ENCODE measurements at regions not wholly inside any gene's neighbourhood (a gene's known extent, or its start where the extent isn't known, plus 50 kb on each side); places are given as distances from the start of the nearest gene placed in this dataset.
"Not testable (repeated sequence)": the region's sequence is repeated elsewhere in the genome, so short reads cannot be mapped to it uniquely, and the experiment has no call there.

DNA sequence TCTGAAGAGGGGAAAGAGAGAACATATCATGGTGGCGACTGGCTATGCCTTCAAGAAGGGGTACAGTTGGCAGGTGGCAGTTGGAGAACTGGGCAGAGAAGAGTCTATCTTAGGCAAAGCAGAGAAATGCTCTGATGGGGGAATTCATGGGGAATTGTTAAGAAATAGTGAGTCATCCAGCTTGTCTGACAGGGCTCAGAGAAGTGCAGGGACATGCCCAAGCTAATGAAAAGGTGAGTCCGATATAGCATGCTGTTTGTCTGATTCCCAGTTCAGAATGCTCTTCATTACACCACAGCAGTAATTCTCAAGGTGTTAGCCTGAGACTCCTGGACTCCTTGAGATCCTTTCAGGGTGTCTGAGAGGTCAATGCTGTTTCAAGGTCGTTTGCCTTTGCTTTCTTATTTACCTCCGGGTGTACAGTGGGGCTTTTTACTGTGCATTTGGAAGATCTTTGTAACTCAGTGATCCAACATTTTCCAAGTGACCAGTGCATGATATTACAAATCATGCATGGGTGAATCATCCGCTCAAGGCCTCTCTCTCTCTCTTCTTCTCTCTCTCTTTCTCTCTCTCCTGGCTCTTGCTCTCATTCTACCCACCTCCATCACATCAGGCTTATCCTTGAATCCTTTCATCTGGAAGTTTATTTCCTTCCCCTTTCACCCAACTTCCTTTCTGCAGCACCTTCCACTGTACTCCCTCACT, 51.5 kb upstream of the PAX8 start:
- H3K36me3 ChIP-seq (ENCODE audit: control insufficient read depth in 2 of 2, insufficient read depth in 1 of 2, low read length in 2 of 2); H3K9me3 ChIP-seq (ENCODE audit: control insufficient read depth, insufficient read depth, low read depth, low read length); H3K27ac ChIP-seq (ENCODE audit: extremely low read depth, low read depth, low read length); H3K4me3 ChIP-seq (ENCODE audit: low read depth, low read length); POLR2A ChIA-PET; H3K4me1 ChIP-seq (ENCODE audit: control insufficient read depth, insufficient read depth, low read length); CTCF ChIA-PET: not testable (repeated sequence)
- 0 out of 2 replicates have a peak, but pooled peaks have one; percentile 37 for TF ChIP-seq ZNF596 (tag by site-specific recombination; IDR thresholded peaks at IDR 0.05)

DNA sequence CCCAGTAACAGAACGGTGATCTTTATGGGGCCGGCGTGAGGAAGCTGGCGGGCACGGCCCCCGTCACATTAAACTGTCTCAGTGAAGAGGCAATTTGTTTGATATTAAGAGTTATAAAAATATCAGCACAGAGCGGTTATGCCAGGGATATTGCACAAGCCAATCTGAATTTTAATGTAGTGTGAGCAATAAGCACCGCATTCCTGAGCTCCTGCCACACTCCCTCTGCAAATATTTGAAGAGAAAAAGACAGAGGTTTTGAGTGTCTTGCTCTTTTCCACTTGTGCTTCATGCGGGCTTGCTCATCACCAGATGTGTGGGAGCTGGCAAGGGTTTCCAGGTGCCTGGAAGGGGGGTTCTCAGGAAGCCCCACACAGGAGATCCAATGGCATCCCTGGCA, 50.3 kb upstream of the PAX8 start:
- POLR2A ChIA-PET; CTCF ChIA-PET; H3K36me3 ChIP-seq (ENCODE audit: control insufficient read depth in 2 of 2, insufficient read depth in 1 of 2, low read length in 2 of 2); H3K27ac ChIP-seq (ENCODE audit: extremely low read depth, low read depth, low read length); H3K9me3 ChIP-seq (ENCODE audit: control insufficient read depth, insufficient read depth, low read depth, low read length); H3K4me1 ChIP-seq (ENCODE audit: control insufficient read depth, insufficient read depth, low read length); H3K4me3 ChIP-seq (ENCODE audit: low read depth, low read length): not testable (repeated sequence)

DNA sequence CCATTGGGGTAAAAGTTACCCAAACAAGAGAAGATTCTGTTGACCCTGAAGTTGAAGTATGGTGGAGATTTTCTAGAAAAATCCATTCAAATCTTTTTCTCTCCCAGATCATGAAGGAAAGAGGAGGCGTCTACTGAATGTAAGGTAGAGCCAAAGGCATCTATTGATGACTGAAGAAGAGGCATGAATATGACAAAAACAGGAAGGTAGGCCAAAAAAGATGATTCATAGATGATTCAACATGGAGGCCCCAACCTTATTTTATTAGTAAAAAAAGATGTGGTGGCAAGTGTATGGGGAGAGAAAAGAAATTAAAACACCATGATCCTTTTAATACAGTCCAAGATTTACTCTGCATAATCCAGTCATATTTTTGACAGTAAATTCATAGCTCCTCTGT, 49.9 kb upstream of the PAX8 start:
- CTCF ChIA-PET; H3K9me3 ChIP-seq (ENCODE audit: control insufficient read depth, insufficient read depth, low read depth, low read length): not testable (repeated sequence)

More for the DNA sequence above, 49.9 kb upstream of the PAX8 start:
- H3K27ac ChIP-seq (ENCODE audit: extremely low read depth, low read depth, low read length); H3K4me1 ChIP-seq (ENCODE audit: control insufficient read depth, insufficient read depth, low read length); H3K4me3 ChIP-seq (ENCODE audit: low read depth, low read length); POLR2A ChIA-PET; H3K36me3 ChIP-seq (ENCODE audit: control insufficient read depth in 2 of 2, insufficient read depth in 1 of 2, low read length in 2 of 2): not testable (repeated sequence)

Measured in HEK293 (cell line).